Putamen (tissue), 1 donor: ENCODE measurements at regions not wholly inside any gene's neighbourhood (a gene's known extent, or its start where the extent isn't known, plus 50 kb on each side); places are given as distances from the start of the nearest gene placed in this dataset.

Experiments
- DNase-seq: peaks from one replicate; pipeline ENCODE4 v3.0.0-alpha.2; 2016; ENCODE audit warnings: low spot score

GRCh38 chr2:200013906-200014305 is 58.5 kb downstream of the MAIP1 start:
- no peak for DNase-seq

GRCh38 chr2:200021449-200022114 is 66.2 kb downstream of the MAIP1 start:
- DNase-seq, result no peak

- no peak for DNase-seq
Observed at GRCh38 chr2:200022511-200022910, 67.1 kb downstream of the MAIP1 start.

GRCh38 chr2:200023570-200023969 is 68.2 kb downstream of the MAIP1 start:
- DNase-seq, result no peak

- DNase-seq, result no peak
Observed at GRCh38 chr2:200025717-200026116, 70.3 kb downstream of the MAIP1 start.

GRCh38 chr2:200026332-200027230 is 71.2 kb downstream of the MAIP1 start:
- DNase-seq, result no peak

GRCh38 chr2:200028998-200029397 is 73.6 kb downstream of the MAIP1 start:
- no peak for DNase-seq

- no peak for DNase-seq
Observed at GRCh38 chr2:200032895-200033294, 77.5 kb downstream of the MAIP1 start.

- DNase-seq, result no peak
Observed at GRCh38 chr2:200033929-200034328, 78.5 kb downstream of the MAIP1 start.

- DNase-seq, result no peak
Observed at GRCh38 chr2:200034816-200035215, 79.4 kb downstream of the MAIP1 start.

- no peak for DNase-seq
Observed at GRCh38 chr2:200039724-200040650, 84.6 kb downstream of the MAIP1 start.

GRCh38 chr2:200040831-200041230 is 85.4 kb downstream of the MAIP1 start:
- no peak for DNase-seq

- DNase-seq, result no peak
Observed at GRCh38 chr2:200041639-200042038, 86.3 kb downstream of the MAIP1 start.

GRCh38 chr2:200042102-200042735 is 86.8 kb downstream of the MAIP1 start:
- no peak for DNase-seq

- DNase-seq, result no peak
Observed at GRCh38 chr2:200042944-200043343, 87.6 kb downstream of the MAIP1 start.

GRCh38 chr2:200044453-200044852 is 89.1 kb downstream of the MAIP1 start:
- no peak for DNase-seq

- DNase-seq, result no peak
Observed at GRCh38 chr2:200048421-200048820, 93.0 kb downstream of the MAIP1 start.

- DNase-seq, result no peak
Observed at GRCh38 chr2:200049086-200049485, 93.7 kb downstream of the MAIP1 start.

GRCh38 chr2:200050921-200051610 is 95.7 kb downstream of the MAIP1 start:
- DNase-seq, result no peak

- no peak for DNase-seq
Observed at GRCh38 chr2:200051611-200051945, 96.2 kb downstream of the MAIP1 start.

- DNase-seq, result no peak
Observed at GRCh38 chr2:200052627-200053026, 97.2 kb downstream of the MAIP1 start.
